ENCODE measurements at regions not wholly inside any gene's neighbourhood (a gene's known extent, or its start where the extent isn't known, plus 50 kb on each side); places are given as distances from the start of the nearest gene placed in this dataset.

GRCh38 chr11:86129740-86130540 lies 61.1 kb upstream of the PICALM start:
- TF ChIP-seq, protein P1, sequence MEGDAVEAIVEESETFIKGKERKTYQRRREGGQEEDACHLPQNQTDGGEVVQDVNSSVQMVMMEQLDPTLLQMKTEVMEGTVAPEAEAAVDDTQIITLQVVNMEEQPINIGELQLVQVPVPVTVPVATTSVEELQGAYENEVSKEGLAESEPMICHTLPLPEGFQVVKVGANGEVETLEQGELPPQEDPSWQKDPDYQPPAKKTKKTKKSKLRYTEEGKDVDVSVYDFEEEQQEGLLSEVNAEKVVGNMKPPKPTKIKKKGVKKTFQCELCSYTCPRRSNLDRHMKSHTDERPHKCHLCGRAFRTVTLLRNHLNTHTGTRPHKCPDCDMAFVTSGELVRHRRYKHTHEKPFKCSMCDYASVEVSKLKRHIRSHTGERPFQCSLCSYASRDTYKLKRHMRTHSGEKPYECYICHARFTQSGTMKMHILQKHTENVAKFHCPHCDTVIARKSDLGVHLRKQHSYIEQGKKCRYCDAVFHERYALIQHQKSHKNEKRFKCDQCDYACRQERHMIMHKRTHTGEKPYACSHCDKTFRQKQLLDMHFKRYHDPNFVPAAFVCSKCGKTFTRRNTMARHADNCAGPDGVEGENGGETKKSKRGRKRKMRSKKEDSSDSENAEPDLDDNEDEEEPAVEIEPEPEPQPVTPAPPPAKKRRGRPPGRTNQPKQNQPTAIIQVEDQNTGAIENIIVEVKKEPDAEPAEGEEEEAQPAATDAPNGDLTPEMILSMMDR (IDR thresholded peaks at IDR 0.05), result no peak
- no peak for TF ChIP-seq POLR2A (IDR thresholded peaks at IDR 0.05)

All from thyroid gland (tissue), 4 donors.